ENCODE measurements at regions not wholly inside any gene's neighbourhood (a gene's known extent, or its start where the extent isn't known, plus 50 kb on each side); places are given as distances from the start of the nearest gene placed in this dataset.

DNA sequence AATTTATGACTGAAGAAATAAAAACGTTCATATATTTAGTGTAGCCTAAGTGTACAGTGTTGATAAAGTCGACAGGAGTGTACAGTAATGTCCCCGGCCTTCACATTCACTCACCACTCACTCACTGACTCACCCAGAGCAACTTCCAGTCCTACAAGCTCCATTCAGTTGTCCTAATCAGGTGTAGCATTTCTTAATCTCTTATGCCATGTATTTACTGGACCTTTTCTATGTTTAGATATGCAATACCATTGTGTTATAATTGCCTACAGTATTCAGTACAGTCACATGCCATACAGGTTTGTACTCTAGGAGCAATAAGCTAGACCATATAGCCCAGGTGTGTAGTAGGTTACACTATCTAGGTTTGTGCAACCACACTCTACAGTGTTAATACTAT is 610.2 kb upstream of the NOX3 start:
- TF ChIP-seq, protein P1, sequence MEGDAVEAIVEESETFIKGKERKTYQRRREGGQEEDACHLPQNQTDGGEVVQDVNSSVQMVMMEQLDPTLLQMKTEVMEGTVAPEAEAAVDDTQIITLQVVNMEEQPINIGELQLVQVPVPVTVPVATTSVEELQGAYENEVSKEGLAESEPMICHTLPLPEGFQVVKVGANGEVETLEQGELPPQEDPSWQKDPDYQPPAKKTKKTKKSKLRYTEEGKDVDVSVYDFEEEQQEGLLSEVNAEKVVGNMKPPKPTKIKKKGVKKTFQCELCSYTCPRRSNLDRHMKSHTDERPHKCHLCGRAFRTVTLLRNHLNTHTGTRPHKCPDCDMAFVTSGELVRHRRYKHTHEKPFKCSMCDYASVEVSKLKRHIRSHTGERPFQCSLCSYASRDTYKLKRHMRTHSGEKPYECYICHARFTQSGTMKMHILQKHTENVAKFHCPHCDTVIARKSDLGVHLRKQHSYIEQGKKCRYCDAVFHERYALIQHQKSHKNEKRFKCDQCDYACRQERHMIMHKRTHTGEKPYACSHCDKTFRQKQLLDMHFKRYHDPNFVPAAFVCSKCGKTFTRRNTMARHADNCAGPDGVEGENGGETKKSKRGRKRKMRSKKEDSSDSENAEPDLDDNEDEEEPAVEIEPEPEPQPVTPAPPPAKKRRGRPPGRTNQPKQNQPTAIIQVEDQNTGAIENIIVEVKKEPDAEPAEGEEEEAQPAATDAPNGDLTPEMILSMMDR (IDR thresholded peaks at IDR 0.05; ENCODE audit: insufficient read depth, low read length): no peak
- TF ChIP-seq POLR2AphosphoS5 (IDR thresholded peaks at IDR 0.05; ENCODE audit: low read depth) (no peak), SPI1 (IDR thresholded peaks at IDR 0.05; ENCODE audit: borderline replicate concordance, low read depth) (no peak), GABPA (IDR thresholded peaks at IDR 0.05; ENCODE audit: low read depth) (no peak)
- TF ChIP-seq, protein P2, sequence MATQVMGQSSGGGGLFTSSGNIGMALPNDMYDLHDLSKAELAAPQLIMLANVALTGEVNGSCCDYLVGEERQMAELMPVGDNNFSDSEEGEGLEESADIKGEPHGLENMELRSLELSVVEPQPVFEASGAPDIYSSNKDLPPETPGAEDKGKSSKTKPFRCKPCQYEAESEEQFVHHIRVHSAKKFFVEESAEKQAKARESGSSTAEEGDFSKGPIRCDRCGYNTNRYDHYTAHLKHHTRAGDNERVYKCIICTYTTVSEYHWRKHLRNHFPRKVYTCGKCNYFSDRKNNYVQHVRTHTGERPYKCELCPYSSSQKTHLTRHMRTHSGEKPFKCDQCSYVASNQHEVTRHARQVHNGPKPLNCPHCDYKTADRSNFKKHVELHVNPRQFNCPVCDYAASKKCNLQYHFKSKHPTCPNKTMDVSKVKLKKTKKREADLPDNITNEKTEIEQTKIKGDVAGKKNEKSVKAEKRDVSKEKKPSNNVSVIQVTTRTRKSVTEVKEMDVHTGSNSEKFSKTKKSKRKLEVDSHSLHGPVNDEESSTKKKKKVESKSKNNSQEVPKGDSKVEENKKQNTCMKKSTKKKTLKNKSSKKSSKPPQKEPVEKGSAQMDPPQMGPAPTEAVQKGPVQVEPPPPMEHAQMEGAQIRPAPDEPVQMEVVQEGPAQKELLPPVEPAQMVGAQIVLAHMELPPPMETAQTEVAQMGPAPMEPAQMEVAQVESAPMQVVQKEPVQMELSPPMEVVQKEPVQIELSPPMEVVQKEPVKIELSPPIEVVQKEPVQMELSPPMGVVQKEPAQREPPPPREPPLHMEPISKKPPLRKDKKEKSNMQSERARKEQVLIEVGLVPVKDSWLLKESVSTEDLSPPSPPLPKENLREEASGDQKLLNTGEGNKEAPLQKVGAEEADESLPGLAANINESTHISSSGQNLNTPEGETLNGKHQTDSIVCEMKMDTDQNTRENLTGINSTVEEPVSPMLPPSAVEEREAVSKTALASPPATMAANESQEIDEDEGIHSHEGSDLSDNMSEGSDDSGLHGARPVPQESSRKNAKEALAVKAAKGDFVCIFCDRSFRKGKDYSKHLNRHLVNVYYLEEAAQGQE (IDR thresholded peaks at IDR 0.05; ENCODE audit: insufficient replicate concordance, low read depth): no peak
